HepG2 (cell line): ENCODE measurements at regions not wholly inside any gene's neighbourhood (a gene's known extent, or its start where the extent isn't known, plus 50 kb on each side); places are given as distances from the start of the nearest gene placed in this dataset.

Experiments
- HOMEZ ChIP-seq: IDR thresholded peaks from 2 replicates; pipeline ENCODE4 v1.6.1; 2016; ENCODE audit warnings: low read depth
- IRF2 ChIP-seq: IDR thresholded peaks from 2 replicates; pipeline ENCODE4 v1.6.1; 2018; ENCODE audit warnings: missing genetic modification reagents, missing compliant biosample characterization
- JUN ChIP-seq: sonication (generic); formaldehyde crosslinking; IDR thresholded peaks from 2 replicates; pipeline ENCODE4 v1.4.0; 2020; ENCODE audit warnings: mild to moderate bottlenecking, missing genetic modification reagents
- PATZ1 ChIP-seq: sonication (generic); formaldehyde crosslinking; IDR thresholded peaks from 2 replicates; pipeline ENCODE4 v1.4.0; 2020; ENCODE audit warnings: missing genetic modification reagents
- PAXIP1 ChIP-seq: sonication (generic); formaldehyde crosslinking; conservative IDR thresholded peaks from 2 replicates; pipeline ENCODE4 v1.4.0; 2020; ENCODE audit warnings: mild to moderate bottlenecking, missing genetic modification reagents, moderate library complexity
- PITX1 ChIP-seq: sonication (generic); formaldehyde crosslinking; IDR thresholded peaks from 2 replicates; pipeline ENCODE4 v1.5.1; 2020; ENCODE audit warnings: mild to moderate bottlenecking, missing genetic modification reagents
- RBAK ChIP-seq: sonication (generic); formaldehyde crosslinking; IDR thresholded peaks from 2 replicates; pipeline ENCODE4 v1.5.1; 2020; ENCODE audit warnings: mild to moderate bottlenecking, missing genetic modification reagents
- RFX1 ChIP-seq: fragments of 450-650 bp; IDR thresholded peaks from 2 replicates; pipeline ENCODE4 v1.6.1; 2017
- RFX3 ChIP-seq: IDR thresholded peaks from 2 replicates; pipeline ENCODE4 v1.6.1; 2016; ENCODE audit warnings: missing biosample characterization, missing genetic modification reagents
- SOX5 ChIP-seq: IDR thresholded peaks from 2 replicates; pipeline ENCODE4 v1.6.1; 2016; ENCODE audit warnings: borderline replicate concordance
- SOX6 ChIP-seq, 2 experiments: fragments of 450-650 bp in 1 of 2; sonication (generic) in 1 of 2; formaldehyde crosslinking in 1 of 2; IDR thresholded peaks; 2 replicates each; pipeline versions ENCODE4 v1.4.0 to v1.6.1; 2017 to 2020; ENCODE audit warnings: antibody characterized with exemption in 1 of 2, mild to moderate bottlenecking in 1 of 2, missing genetic modification reagents in 1 of 2
- STAG1 ChIP-seq: sonication (generic); formaldehyde crosslinking; IDR thresholded peaks from 2 replicates; pipeline ENCODE4 v1.4.0; 2020; ENCODE audit warnings: missing genetic modification reagents
- TCF7 ChIP-seq: sonication (generic); IDR thresholded peaks from 2 replicates; pipeline ENCODE4 v1.6.1; 2016; ENCODE audit warnings: antibody characterized with exemption, low read depth
- XBP1 ChIP-seq: sonication (generic); formaldehyde crosslinking; IDR thresholded peaks from 2 replicates; pipeline ENCODE4 v1.5.0; 2020; ENCODE audit warnings: missing genetic modification reagents
- ZMYM4 ChIP-seq: sonication (generic); formaldehyde crosslinking; IDR thresholded peaks from 2 replicates; pipeline ENCODE4 v1.8.1; 2023; ENCODE audit warnings: mild to moderate bottlenecking, missing genetic modification reagents
- ZSCAN30 ChIP-seq: sonication (generic); formaldehyde crosslinking; IDR thresholded peaks from 2 replicates; pipeline ENCODE4 v1.5.0; 2020; ENCODE audit warnings: mild to moderate bottlenecking, missing genetic modification reagents
- TF ChIP-seq, protein P1 (sequence below): IDR thresholded peaks from 2 replicates; pipeline ENCODE4 v1.6.1; 2012; ENCODE audit warnings: low read depth, low read length, improper control_type of control experiment
- TF ChIP-seq, protein P2 (sequence below): sonication (generic); formaldehyde crosslinking; IDR thresholded peaks from 2 replicates; pipeline ENCODE4 v1.4.0; 2020; ENCODE audit warnings: missing genetic modification reagents
- TF ChIP-seq, protein P3 (sequence below): fragments of 450-650 bp; IDR thresholded peaks from 2 replicates; pipeline ENCODE4 v1.6.1; 2017

GRCh38 chr14:53478174-53478573 is 325.1 kb upstream of the DDHD1 start (continued):
- TF ChIP-seq, protein P1, sequence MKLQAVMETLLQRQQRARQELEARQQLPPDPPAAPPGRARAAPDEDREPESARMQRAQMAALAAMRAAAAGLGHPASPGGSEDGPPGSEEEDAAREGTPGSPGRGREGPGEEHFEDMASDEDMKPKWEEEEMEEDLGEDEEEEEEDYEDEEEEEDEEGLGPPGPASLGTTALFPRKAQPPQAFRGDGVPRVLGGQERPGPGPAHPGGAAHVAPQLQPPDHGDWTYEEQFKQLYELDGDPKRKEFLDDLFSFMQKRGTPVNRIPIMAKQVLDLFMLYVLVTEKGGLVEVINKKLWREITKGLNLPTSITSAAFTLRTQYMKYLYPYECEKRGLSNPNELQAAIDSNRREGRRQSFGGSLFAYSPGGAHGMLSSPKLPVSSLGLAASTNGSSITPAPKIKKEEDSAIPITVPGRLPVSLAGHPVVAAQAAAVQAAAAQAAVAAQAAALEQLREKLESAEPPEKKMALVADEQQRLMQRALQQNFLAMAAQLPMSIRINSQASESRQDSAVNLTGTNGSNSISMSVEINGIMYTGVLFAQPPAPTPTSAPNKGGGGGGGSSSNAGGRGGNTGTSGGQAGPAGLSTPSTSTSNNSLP: 0 out of 2 replicates have a peak, but pooled peaks have one; percentile 12
- no peak for TF ChIP-seq STAG1
- no peak for TF ChIP-seq JUN (CRISPR knock-in tag)
- peak; percentile 34; the same call in 1 of the 2 replicates for TF ChIP-seq RFX1
- TF ChIP-seq SOX6 (IDR thresholded peaks at IDR 0.05): no peak
- TF ChIP-seq SOX6 (CRISPR knock-in tag; IDR thresholded peaks at IDR 0.05): peak; percentile 29; the same call in 1 of the 2 replicates
- 0 out of 2 replicates have a peak, but pooled peaks have one; percentile 62 for TF ChIP-seq PITX1 (CRISPR knock-in tag)
- peak; percentile 12; the same call in 1 of the 2 replicates for TF ChIP-seq SOX5 (CRISPR knock-in tag)
- TF ChIP-seq HOMEZ: 0 out of 2 replicates have a peak, but pooled peaks have one; percentile 16
- TF ChIP-seq, protein P2, sequence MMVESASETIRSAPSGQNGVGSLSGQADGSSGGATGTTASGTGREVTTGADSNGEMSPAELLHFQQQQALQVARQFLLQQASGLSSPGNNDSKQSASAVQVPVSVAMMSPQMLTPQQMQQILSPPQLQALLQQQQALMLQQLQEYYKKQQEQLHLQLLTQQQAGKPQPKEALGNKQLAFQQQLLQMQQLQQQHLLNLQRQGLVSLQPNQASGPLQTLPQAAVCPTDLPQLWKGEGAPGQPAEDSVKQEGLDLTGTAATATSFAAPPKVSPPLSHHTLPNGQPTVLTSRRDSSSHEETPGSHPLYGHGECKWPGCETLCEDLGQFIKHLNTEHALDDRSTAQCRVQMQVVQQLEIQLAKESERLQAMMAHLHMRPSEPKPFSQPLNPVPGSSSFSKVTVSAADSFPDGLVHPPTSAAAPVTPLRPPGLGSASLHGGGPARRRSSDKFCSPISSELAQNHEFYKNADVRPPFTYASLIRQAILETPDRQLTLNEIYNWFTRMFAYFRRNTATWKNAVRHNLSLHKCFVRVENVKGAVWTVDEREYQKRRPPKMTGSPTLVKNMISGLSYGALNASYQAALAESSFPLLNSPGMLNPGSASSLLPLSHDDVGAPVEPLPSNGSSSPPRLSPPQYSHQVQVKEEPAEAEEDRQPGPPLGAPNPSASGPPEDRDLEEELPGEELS: 0 out of 2 replicates have a peak, but pooled peaks have one; percentile 25
- no peak for TF ChIP-seq RBAK (CRISPR knock-in tag)
- TF ChIP-seq PAXIP1: peak; percentile 63
- peak; percentile 51 for TF ChIP-seq TCF7
- TF ChIP-seq ZMYM4 (CRISPR knock-in tag): 0 out of 2 replicates have a peak, but pooled peaks have one; percentile 24
- no peak for TF ChIP-seq XBP1
- TF ChIP-seq ZSCAN30 (CRISPR knock-in tag): no peak
- no peak for TF ChIP-seq IRF2 (CRISPR knock-in tag)
- TF ChIP-seq RFX3 (CRISPR knock-in tag): peak; percentile 42; the same call in 1 of the 2 replicates
- TF ChIP-seq, protein P3, sequence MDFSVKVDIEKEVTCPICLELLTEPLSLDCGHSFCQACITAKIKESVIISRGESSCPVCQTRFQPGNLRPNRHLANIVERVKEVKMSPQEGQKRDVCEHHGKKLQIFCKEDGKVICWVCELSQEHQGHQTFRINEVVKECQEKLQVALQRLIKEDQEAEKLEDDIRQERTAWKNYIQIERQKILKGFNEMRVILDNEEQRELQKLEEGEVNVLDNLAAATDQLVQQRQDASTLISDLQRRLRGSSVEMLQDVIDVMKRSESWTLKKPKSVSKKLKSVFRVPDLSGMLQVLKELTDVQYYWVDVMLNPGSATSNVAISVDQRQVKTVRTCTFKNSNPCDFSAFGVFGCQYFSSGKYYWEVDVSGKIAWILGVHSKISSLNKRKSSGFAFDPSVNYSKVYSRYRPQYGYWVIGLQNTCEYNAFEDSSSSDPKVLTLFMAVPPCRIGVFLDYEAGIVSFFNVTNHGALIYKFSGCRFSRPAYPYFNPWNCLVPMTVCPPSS: no peak
- no peak for TF ChIP-seq PATZ1 (CRISPR knock-in tag)
